ENCODE measurements at regions not wholly inside any gene's neighbourhood (a gene's known extent, or its start where the extent isn't known, plus 50 kb on each side); places are given as distances from the start of the nearest gene placed in this dataset.

DNA sequence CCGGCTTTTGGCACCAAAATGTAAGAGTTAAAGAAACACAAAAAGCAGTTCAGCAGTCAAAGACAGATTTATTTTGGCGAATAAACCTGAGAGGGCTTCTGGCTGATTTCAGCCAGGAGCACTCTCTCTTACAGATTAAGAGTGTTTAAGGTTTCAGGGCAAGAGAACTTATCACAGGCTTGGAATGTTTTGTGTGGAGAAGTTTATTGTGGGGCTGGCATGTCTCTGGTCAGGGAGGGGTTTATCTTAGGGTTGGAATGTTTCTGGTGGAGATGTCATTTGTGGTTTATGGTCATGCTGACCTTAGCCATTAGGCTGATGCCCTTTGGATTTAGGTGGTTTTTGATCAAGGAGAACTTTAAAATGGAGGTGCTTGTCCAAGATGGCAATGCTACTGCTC, 622.3 kb upstream of the PTPRD start:
- no peak overlapping the region for H3K9ac ChIP-seq (ENCODE audit: low read length in 3 of 3)
- no peaks in the 10 kb centered on the region for H3K27me3 ChIP-seq (ENCODE audit: control insufficient read depth, insufficient read depth, low read length)
- H3K4me1 ChIP-seq (ENCODE audit: control insufficient read depth in 2 of 3, insufficient read depth in 2 of 3, low read depth in 1 of 3, low read length in 3 of 3), result no peaks in the 10 kb centered on the region
- H3K27ac ChIP-seq (ENCODE audit: low read depth in 2 of 2, low read length in 2 of 2), result no peak overlapping the region
- DNase-seq (no peak), FAIRE-seq (no peak)
- no peak overlapping the region for H3K4me3 ChIP-seq (ENCODE audit: low read length in 3 of 3)
- TF ChIP-seq, protein P1, sequence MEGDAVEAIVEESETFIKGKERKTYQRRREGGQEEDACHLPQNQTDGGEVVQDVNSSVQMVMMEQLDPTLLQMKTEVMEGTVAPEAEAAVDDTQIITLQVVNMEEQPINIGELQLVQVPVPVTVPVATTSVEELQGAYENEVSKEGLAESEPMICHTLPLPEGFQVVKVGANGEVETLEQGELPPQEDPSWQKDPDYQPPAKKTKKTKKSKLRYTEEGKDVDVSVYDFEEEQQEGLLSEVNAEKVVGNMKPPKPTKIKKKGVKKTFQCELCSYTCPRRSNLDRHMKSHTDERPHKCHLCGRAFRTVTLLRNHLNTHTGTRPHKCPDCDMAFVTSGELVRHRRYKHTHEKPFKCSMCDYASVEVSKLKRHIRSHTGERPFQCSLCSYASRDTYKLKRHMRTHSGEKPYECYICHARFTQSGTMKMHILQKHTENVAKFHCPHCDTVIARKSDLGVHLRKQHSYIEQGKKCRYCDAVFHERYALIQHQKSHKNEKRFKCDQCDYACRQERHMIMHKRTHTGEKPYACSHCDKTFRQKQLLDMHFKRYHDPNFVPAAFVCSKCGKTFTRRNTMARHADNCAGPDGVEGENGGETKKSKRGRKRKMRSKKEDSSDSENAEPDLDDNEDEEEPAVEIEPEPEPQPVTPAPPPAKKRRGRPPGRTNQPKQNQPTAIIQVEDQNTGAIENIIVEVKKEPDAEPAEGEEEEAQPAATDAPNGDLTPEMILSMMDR (IDR thresholded peaks at IDR 0.05; ENCODE audit: borderline replicate concordance, extremely low read depth, insufficient read depth), result no peak
- no peaks in the 10 kb centered on the region for H3K9me3 ChIP-seq (ENCODE audit: control insufficient read depth in 2 of 3, insufficient read depth in 1 of 3, low read length in 3 of 3)
- H3K36me3 ChIP-seq (ENCODE audit: control insufficient read depth in 2 of 3, insufficient read depth in 3 of 3, low read length in 3 of 3), result no peaks in the 10 kb centered on the region
- intact Hi-C loops (cut with DNase I), result no loop called here

GRCh38 chr9:11241779-11242178, 629.0 kb upstream of the PTPRD start:
- Histone ChIP-seq H3K27ac (ENCODE audit: low read depth in 2 of 2, low read length in 2 of 2) (no peak overlapping the region), H3K27me3 (ENCODE audit: control insufficient read depth, insufficient read depth, low read length) (no peaks in the 10 kb centered on the region), H3K9ac (ENCODE audit: low read length in 3 of 3) (no peak overlapping the region), H3K4me3 (ENCODE audit: low read length in 3 of 3) (no peak overlapping the region), H3K4me1 (ENCODE audit: control insufficient read depth in 2 of 3, insufficient read depth in 2 of 3, low read depth in 1 of 3, low read length in 3 of 3) (no peaks in the 10 kb centered on the region), H3K36me3 (ENCODE audit: control insufficient read depth in 2 of 3, insufficient read depth in 3 of 3, low read length in 3 of 3) (no peaks in the 10 kb centered on the region), H3K9me3 (ENCODE audit: control insufficient read depth in 2 of 3, insufficient read depth in 1 of 3, low read length in 3 of 3) (peaks cover 0 to under 1% (median 0%) of the 10 kb centered on the region in 3 donors)
- FAIRE-seq, result no peak
- intact Hi-C loops (cut with DNase I), result no loop called here
- no peak for DNase-seq
- TF ChIP-seq, protein P1 (IDR thresholded peaks at IDR 0.05; ENCODE audit: borderline replicate concordance, extremely low read depth, insufficient read depth), result no peak

DNA sequence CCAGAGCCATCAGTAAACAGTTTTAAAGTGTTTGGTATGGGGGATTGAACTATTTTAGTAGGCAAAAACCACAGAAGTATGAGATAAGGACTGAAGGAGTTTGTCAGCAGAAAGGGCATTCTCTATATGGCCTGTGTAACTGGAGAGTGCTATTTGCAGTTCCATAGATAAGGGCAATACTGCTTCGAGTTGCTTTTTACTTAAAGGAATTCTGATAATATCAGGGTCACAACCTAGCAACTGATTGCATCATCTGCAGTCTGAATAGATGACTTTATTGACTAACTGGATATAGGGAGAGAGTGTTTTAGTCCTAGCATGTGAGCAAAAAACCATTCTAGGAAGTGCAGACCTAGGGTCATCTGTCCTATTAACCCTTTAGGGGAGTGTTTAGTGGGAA, 645.2 kb upstream of the PTPRD start:
- H3K4me1 ChIP-seq (ENCODE audit: control insufficient read depth in 2 of 3, insufficient read depth in 2 of 3, low read depth in 1 of 3, low read length in 3 of 3), result no peaks in the 10 kb centered on the region
- no peak overlapping the region for H3K27ac ChIP-seq (ENCODE audit: low read depth in 2 of 2, low read length in 2 of 2)
- intact Hi-C loops (cut with DNase I), result no loop called here
- no peak for DNase-seq
- peaks cover 0 to 6% (median 0%) of the 10 kb centered on the region in 3 donors for H3K9me3 ChIP-seq (ENCODE audit: control insufficient read depth in 2 of 3, insufficient read depth in 1 of 3, low read length in 3 of 3)
- no peaks in the 10 kb centered on the region for H3K27me3 ChIP-seq (ENCODE audit: control insufficient read depth, insufficient read depth, low read length)
- H3K4me3 ChIP-seq (ENCODE audit: low read length in 3 of 3), result no peak overlapping the region
- TF ChIP-seq, protein P1 (IDR thresholded peaks at IDR 0.05; ENCODE audit: borderline replicate concordance, extremely low read depth, insufficient read depth), result no peak
- FAIRE-seq, result no peak
- no peaks in the 10 kb centered on the region for H3K36me3 ChIP-seq (ENCODE audit: control insufficient read depth in 2 of 3, insufficient read depth in 3 of 3, low read length in 3 of 3)
- H3K9ac ChIP-seq (ENCODE audit: low read length in 3 of 3), result no peak overlapping the region

GRCh38 chr9:11269036-11269435, 656.2 kb upstream of the PTPRD start:
- TF ChIP-seq, protein P1 (IDR thresholded peaks at IDR 0.05; ENCODE audit: borderline replicate concordance, extremely low read depth, insufficient read depth), result no peak
- Histone ChIP-seq H3K4me3 (ENCODE audit: low read length in 3 of 3) (no peak overlapping the region), H3K9me3 (ENCODE audit: control insufficient read depth in 2 of 3, insufficient read depth in 1 of 3, low read length in 3 of 3) (peaks cover 0 to 19% (median 7%) of the 10 kb centered on the region in 3 donors), H3K27ac (ENCODE audit: low read depth in 2 of 2, low read length in 2 of 2) (no peak overlapping the region), H3K27me3 (ENCODE audit: control insufficient read depth, insufficient read depth, low read length) (no peaks in the 10 kb centered on the region), H3K9ac (ENCODE audit: low read length in 3 of 3) (no peak overlapping the region), H3K4me1 (ENCODE audit: control insufficient read depth in 2 of 3, insufficient read depth in 2 of 3, low read depth in 1 of 3, low read length in 3 of 3) (no peaks in the 10 kb centered on the region), H3K36me3 (ENCODE audit: control insufficient read depth in 2 of 3, insufficient read depth in 3 of 3, low read length in 3 of 3) (no peaks in the 10 kb centered on the region)
- DNase-seq, result no peak
- intact Hi-C loops (cut with DNase I), result no loop called here
- FAIRE-seq, result no peak

All from kidney (tissue), 13 donors.